ENCODE measurements at regions not wholly inside any gene's neighbourhood (a gene's known extent, or its start where the extent isn't known, plus 50 kb on each side); places are given as distances from the start of the nearest gene placed in this dataset.

DNA sequence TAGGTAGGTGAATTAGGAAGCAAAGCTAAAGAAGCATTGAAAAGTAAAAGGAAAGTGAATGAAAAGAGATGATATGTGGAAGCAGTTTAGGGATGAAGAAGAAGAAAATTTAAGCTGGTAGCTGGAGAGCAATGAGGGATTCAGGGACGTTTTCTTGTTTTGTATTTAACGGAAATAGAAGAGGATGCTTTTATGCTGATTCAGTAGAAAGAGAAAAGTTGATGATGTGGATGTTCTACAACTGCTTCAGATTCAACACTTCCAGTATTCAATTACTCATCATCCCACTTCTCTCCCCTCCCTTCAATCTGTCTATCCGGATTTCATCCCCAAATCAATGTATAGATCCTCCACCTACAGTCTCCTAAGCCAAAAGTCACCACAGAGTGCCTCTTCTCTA, 448.2 kb upstream of the CCDC54 start:
- TF ChIP-seq, protein P1, sequence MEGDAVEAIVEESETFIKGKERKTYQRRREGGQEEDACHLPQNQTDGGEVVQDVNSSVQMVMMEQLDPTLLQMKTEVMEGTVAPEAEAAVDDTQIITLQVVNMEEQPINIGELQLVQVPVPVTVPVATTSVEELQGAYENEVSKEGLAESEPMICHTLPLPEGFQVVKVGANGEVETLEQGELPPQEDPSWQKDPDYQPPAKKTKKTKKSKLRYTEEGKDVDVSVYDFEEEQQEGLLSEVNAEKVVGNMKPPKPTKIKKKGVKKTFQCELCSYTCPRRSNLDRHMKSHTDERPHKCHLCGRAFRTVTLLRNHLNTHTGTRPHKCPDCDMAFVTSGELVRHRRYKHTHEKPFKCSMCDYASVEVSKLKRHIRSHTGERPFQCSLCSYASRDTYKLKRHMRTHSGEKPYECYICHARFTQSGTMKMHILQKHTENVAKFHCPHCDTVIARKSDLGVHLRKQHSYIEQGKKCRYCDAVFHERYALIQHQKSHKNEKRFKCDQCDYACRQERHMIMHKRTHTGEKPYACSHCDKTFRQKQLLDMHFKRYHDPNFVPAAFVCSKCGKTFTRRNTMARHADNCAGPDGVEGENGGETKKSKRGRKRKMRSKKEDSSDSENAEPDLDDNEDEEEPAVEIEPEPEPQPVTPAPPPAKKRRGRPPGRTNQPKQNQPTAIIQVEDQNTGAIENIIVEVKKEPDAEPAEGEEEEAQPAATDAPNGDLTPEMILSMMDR (IDR thresholded peaks at IDR 0.05) = no peak
- TF ChIP-seq ZFX (IDR thresholded peaks at IDR 0.05; ENCODE audit: borderline replicate concordance) = no peak

Measured in 22Rv1 (cell line).